IPS-NIHi11 (cell line): ENCODE measurements at regions not wholly inside any gene's neighbourhood (a gene's known extent, or its start where the extent isn't known, plus 50 kb on each side); places are given as distances from the start of the nearest gene placed in this dataset.
"Not testable (repeated sequence)": the region's sequence is repeated elsewhere in the genome, so short reads cannot be mapped to it uniquely, and the experiment has no call there.

Experiments used
- DNase-seq: peaks from one replicate; pipeline ENCODE4 v3.0.0; 2012; ENCODE audit warnings: mixed read lengths, low spot score

DNA sequence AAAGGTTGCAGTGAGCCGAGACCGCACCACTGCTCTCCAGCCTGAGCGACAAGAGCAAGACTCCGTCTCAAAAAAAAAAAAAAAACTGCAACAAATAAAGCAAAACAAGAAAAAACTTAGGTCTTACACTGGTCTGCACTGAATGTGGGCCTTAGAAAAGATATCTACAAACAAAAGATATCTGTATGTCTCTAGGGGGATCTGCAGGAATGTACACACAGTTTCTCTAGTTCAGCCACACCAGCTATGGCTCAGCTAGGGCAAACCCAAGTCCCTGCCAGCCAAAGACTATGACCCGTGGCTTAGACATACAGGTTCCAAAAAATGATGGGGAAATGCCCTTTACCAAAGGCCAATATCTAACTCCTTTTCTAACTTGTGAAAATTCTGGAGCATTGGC lies 202.4 kb upstream of the KAZN start:
- DNase-seq: no peak

DNA sequence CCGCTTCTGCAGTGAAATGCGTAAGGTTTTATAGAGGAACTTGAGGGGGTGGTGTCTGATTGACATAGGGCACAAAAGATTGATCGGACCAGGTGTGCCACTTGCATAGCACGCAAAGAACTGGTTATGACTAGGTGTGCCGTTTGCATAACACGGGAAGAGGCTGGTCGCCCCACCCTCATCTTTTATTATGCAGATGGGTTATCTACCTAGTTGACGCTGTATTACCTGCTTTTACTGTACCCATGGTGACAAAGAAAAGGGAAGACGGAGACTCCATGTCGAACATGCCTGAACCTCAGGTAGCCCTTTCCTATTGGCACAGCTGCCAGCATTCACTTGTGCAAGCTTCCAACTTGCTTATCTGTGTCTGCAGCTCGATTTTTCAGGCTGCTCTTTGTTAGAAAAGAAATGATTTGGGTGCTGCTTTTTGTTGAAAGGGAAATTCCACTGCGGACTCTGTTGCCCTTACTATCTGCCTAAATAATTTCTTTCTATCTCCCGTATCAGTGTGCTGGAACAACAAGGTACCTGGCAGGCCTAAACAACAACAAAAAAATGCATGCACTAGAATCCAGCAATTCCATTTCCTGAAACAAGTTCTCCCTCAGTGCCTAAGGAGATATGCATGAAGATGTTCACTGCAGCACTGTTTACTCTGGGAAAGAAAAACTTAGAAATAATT lies 194.4 kb upstream of the KAZN start:
- no peak for DNase-seq

DNA sequence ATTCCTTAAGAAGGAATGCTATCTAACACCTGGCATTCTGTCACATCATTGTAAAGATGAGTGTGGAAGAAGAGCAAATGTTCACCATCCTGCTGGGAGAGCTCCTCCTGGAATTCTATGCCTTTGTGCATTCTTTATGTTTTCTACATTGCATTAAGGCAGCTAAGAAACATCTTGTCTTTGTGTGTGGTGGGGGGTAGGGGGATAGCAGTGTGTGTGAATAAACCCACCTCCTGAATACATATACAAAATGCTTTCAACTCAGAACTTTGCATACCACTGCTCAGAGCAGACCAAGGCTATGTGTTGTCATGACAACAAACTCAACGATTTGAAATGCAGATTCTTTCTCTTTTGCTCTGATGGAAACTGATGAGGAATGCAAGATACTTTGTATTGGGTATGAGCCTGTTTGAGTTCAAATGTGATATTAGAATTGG lies 193.6 kb upstream of the KAZN start:
- DNase-seq: peak; percentile 43

DNA sequence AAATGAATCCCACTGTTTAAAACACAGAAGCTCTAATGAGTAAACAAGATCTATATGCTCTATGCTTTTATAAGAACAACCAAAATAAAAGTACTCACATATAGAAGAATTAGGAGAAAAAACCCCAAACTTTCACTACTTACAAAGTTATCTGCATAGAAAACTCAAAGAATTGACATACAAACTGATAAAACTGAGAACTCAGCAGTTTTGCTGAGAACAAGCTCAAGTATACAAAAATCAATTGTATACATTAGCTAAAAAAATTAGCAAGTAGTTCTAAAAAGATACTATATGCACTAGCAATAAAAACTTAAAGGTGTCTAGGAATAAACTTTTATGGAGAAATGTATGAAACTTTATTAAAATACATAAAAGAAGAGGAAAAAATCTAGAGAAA lies 186.2 kb upstream of the KAZN start:
- DNase-seq: no peak

DNA sequence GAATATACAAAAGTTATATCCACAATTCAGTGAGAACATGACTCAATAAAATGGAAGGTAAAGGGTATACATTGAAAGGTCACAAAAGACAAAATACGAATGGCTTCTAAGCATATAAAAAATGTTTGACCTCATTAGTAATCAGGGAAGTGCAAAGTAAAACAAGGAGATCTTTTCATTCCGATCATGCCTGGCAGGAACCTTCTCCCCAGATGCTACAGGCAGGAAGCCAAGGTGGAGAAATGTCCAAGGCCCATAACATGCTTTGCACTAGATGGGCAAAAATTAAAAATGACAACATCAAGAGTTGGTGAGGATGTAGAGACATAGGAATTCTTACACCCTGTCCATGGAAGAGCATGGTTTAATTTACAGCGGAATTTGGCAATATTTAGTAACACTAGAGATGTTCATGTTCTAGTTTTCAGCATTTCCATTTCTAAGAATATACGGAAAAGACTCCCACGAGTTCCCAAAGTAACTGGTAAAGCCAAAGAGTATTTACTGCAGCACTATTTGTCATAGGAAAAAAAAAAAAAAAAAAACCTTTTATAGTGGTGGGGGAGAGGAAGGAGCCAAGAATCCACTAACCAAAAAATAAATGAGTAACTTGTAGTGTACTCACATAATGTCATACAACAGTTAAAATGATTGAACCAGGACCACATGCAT lies 184.5 kb upstream of the KAZN start:
- DNase-seq: no peak

DNA sequence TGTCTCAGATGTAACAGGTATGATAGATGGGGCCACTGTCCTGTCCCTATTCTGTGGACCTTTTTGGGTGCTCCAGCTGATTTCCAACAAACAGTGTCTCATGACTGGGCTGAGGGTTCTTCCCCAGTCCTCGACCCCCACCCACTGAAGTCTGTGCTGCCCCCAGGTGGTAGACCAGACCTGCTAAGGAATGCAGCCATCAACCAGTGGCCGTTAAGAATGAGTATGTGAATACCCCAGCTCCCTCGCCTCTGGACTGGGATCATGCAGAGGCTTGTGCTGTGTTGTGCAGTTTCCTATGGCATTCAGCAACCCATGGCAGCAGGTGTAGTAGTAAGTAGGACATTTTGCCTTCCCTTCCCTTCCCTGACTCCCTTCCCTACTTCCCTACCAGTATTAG lies 183.1 kb upstream of the KAZN start:
- DNase-seq: peak; percentile 72

DNA sequence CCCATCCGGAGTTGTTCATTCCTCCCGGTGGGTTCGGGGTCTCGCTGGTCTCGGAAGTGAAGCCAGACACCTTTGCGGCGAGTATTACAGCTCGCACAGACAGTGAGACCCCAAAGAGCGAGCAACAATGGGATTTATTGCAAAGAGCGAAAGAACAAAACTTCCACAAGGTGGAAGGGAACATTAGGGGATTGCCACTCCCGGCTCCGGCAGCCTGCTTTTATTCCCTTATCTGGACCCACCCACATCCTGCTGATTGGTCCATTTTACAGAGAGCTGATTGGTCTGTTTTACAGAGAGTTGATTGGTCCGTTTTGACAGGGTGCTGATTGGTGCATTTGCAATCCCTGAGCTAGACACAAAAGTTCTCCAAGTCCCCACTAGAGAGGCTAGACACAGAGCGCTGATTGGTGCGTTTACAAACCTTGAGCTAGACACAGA lies 178.7 kb upstream of the KAZN start:
- not testable (repeated sequence) for DNase-seq

DNA sequence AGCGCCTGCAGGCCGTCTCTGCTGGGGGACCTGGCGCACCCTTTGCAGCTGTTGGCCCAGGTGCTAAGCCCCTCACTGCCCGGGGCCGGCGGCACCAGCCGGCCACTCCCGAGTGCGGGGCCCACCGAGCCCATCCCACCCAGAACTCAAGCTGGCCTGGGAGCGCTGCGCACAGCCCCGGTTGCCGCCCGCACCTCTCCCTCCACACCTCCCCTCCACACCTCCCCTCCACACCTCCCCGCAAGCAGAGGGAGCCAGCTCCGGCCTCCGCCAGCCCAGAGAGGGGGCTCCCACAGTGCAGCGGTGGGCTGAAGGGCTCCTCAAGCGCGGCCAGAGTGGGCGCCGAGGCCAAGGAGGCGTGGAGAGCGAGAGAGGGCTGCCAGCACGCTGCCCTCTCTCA lies 177.8 kb upstream of the KAZN start:
- DNase-seq: no peak

DNA sequence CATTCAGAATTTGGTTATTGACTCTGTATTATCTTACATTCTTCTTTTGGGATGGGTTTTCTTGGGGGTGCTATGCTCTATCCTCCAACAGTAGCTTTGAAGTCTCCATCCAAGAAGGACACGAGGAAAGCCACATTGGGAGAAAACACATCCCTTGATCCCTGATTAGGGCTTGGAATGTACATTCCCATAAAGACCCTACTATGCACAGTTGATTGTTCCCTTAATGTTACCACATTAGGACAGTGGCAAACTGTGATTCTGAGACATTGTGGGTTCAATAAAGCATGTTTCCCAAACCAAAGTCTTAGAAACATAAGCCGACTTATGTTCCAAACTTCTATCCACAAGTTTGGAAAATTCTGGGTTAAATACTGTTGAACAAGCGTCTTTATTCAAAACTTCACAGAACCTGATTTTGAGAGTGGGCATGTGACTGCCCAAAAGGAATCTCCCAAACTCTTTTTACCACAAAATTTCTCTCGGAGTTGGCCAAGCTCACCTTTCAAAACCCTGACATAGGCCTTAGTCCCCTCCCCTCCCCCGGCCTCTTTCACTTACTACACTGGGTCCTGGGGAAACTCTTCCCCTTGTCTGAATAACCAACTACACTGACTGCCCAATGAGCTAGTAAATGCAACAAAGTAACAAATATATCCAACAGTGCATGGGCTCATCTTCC lies 177.0 kb upstream of the KAZN start:
- no peak for DNase-seq

DNA sequence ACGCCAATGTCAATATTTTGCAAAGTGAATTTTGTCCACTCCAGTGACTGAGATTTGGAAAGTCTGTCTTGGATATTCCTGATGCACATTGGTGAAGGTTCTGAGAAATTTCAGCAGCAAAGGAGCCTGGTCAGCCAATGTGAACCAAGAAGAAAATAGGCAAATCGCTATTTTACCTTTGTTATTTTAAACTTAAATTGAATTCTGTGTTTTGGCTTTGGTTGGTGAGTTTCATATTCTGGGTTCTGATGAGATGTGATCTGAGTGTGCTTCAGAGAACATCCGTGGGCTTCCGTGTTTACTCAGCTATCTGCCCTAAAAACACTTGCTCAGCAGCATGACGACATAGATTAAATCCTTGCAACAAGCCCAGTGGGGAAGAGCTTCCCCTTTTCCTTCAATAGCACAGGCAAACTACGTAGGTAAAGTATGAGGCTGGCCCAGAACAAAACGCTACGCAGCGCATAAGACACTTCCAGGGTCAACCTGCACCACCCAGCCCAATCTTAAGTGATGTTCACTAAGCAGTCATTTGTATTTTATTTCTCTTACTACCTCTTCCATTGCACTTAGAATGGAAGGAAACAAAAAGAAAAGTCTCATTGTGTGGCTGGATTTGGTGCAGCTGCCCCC lies 176.4 kb upstream of the KAZN start:
- DNase-seq: no peak

DNA sequence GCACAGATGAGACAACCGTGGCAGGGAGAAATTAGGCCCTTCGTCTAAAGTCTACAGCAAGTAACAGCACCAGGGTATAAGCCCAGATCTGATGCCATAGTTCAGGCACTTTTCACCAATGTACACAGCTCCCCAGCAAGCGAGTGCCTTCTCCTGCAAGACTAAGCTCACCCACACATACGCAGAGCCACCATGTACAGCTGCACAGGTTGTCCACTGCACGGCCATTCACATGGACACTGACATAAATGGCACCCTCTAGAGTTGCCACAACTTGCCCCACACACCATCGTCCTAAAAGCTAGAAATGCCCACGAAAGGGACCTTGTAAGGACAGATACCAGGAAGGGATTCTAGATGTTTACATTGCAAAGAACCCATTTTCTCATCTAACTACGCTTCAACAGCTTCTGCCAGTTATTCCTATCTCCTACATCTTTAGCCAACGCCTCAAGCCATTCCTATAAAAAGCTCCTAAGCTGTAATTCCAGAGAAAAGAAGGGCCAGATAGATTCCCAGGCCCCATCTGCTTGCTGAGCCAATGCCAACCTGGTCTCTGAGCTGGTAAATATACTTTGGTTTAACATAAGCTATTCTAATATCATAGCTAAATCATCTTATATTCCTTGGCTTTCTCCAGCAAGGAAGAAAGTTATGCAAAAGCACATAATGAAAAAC lies 174.0 kb upstream of the KAZN start:
- no peak for DNase-seq

DNA sequence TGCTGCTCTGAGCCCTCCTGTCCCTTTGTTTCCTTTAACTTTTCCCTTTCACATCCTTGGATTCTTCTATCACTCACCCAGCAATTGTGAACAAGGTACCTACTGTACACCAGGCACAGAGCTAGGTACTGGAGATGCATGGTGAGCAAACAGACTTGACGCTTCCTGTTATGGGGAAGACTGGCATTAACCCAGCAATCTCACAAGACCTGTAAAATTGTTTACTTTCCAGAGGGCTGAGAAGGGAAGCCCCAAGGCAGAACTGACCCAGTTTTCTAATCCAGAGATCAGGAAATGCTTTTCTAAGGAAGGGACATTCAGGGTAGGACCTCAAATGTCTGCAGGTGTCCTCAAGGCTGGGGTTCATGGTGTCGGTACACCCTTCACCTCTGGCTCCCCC lies 171.6 kb upstream of the KAZN start:
- DNase-seq: no peak

DNA sequence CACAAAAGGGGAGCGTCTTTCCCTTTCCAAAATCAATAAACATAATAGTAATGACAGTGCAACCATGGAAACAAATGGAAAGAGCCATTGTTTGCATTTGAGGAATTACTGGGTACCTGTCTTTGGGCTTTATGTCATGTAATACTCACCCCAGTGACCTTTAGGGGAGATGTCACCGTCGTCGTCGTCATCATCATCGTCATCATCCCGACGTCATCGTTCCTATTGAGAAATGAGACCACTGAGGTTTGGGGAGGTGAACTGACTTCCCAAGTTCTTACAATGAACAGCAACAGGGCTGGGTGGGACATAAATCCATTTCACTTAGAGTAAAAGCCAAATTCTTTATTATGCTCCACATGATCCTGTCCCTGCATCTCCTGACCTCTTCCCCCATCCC lies 168.9 kb upstream of the KAZN start:
- no peak for DNase-seq

DNA sequence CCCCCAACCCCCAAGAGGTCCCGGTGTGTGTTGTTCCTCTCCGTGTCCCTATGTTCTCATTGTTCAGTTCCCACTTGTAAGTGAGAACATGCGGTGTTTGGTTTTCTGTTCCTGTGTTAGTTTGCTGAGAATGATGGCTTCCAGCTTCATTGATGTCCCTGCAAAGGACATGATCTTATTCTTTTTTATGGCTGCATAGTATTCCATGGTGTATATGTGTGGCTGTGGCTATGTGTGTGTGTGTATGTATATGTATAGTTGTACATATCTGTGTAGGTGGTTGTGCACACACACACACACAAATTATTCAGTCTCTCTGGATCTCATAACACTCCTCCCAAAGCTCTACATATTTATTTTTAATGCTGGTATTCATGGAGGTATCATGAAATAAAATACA lies 165.8 kb upstream of the KAZN start:
- DNase-seq: not testable (repeated sequence)

DNA sequence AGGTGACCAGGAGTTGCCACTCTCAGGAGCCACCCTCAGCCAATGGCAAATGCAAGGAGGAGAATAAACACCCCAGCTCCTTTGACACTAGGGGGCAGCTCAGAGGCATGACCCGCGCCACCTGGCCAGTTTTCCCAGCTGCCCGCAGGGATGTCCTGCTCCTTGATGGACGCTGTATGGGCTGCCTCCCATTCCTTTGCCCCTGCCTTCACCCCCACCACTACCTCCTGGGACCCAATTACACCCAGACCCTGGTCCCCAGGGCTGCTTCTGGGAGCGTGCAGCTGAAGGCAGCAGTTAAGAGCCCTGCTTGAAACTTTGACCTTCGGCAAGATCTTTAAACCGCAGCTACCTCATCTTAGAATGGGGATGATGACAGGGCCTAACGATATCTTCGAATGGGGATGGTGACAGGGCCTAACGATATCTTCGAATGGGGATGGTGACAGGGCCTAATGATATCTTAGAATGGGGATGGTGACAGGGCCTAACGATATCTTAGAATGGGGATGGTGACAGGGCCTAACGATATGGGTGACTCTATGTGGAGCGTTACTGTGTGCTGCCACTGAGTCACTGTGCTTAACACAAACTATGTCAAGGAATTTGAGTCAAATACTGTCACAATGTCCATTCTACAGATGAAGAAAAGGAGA lies 163.0 kb upstream of the KAZN start:
- peak; percentile 87 for DNase-seq

DNA sequence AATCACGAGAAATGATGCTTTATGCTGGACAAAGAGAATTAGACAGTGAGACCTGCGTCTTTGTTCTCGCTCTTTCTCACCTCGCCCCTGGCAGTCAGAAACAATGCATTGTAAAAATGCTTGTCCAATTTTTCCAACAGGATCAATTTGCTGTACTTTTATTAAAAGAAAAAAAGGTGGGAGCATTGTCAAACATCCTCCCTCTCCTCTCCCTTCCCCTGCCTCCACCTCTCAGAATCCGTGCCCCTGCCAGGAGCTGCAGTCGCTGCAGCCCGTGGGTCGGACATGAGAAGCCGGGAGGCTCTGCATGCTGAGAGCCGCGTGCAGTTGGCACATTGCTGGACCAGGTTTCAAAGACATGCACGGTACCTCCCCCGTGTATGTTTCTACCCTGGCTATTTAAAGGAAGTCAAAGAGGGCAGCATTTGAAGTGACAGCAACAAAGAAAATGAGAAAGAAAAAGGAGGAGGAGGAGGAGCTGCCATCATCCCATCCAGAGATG lies 161.0 kb upstream of the KAZN start:
- DNase-seq: no peak

DNA sequence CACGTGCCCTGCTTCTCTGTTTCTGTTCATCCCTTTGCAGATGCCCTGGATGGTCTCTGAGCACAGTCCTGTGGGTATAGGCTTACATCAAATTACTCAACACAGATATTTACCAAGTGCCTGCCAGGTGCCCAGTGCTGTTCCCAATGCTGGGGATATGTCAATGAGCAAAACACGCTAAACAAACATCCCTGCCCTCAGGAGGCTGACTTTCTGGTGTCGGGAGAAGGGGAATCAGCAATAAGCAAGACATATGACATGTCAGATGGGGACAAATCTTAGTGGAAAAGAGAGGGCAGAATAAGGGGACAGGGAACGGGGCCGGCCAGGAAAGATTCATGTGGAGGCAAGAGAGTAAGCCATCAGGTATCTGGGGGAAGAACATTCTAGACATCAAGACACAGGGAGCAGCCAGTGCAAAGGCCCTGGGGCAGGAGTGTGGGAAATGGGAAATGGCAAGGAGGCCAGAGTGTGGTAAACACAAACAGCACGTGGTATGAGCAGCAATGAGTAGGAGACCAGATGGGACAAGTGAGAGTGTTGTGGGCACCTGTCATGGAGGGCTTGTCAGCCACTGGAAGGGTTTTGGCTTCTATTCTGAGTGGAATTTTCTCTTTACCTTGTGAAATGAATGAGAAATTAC lies 160.2 kb upstream of the KAZN start:
- no peak for DNase-seq

DNA sequence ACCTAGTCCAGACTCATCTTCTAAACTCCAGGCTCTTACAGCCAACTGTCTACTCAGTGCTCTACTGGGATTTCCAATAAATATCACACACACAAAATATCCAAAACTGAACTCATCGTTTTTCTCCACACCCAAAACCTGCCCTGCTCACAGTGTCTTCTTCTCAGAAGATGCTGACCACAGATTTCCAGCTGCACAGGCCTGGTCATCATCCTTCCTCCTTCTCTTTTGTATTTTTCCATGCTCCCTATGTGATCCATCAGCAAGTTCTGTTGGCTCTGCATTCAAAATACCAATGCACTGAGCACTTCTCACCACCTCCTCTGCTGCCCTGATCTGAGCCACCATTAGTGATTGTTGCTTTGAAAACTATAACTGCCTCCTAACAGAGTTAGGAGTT lies 159.5 kb upstream of the KAZN start:
- no peak for DNase-seq

DNA sequence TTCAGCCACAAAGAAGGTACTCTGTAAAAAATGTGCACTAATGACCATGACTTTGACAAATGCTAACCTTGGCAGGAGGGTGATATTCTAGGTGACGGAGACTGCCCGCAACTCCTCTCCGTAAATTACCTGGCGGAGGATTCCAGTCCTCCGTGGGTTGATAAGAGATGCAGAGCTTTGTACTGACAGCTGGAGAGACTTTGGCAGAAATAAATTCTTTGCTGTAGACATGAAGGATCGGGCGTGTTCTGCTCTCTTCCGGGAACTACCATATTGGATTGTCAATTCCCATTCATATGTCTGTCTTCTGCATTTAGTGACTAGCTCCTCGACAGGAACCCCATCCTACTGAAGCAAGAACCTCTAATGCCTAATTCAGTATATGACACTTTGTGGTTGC lies 158.3 kb upstream of the KAZN start:
- no peak for DNase-seq

DNA sequence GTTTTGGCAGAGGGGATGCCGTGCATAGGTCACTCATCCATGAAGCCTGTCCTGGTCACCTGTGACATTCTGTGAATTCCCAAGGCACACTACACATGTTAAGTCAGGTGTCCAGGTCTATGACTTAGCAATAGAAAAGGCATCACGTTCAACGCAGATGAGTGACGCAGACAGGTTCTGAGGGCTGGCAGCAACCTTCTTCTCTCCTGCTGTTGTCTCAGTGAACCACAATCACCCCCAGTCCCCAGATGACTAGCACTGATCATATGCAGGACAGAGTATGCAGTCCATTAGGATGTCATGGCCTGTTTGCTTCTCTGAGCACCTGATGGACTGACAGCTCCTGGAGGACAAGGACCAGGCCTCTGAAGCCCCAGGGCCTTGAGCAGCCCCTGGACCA lies 157.8 kb upstream of the KAZN start:
- DNase-seq: no peak

DNA sequence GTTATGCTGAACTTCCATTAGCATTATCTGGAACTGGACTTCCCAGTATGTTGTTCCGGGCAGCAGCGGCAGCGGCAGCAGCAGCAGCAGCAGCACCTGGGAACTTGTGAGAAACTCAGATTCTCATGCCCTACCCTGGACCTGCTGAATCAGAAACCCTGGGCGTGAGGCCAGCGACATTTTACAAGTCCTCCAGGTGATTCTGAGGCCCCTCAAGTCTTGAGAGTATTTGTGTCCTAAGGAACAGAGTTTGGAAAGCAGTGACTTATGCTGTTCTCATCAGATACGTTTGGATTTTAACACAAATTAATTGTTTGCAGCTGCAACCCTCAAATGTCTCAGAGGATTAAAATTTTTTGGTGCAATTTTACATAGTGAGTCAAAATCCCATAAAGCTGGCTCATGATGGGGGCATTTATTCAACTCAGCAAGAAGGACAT lies 157.2 kb upstream of the KAZN start:
- no peak for DNase-seq
